GM19035 (cell line): ENCODE measurements at regions not wholly inside any gene's neighbourhood (a gene's known extent, or its start where the extent isn't known, plus 50 kb on each side); places are given as distances from the start of the nearest gene placed in this dataset.
"Not testable (repeated sequence)": the region's sequence is repeated elsewhere in the genome, so short reads cannot be mapped to it uniquely, and the experiment has no call there.

Experiments
- ATAC-seq: cut with Tn5 transposase; IDR thresholded peaks from one replicate; pipeline ENCODE4 v1.9.1; 2021; ENCODE audit not compliant: unreplicated experiment

DNA sequence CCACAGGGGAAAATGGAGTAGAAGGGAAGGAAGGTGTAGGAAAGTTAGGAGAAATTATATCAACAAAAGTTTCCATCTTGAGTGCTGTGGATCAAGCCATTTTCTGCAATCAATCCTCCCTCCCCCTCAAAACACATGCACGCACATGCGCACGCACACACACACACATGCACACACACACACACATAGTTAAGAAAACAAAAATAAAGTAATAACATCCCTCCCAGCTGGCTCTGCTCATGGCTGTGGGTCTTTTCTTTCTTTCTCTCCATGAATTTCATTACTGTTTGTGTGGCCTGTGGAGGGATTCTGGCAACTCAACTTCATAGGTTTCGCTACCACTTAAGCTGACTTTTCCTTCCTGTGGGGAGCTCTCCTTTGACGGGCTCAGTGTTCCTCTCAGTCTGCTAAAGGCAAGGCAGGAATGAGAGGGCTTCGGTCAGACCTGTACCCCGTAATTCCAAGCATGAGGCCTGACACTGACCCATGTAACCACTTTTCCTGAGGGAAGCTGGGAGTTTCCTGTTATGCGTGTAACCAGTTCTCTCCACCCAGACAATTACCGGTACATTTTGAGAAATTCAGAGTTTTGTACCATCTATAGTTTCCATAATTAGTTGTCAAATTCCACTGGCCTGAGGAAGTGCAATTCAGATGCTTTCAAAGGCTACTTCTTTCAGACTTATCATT lies 79.8 kb downstream of the ZNF92 start:
- no peak for ATAC-seq

DNA sequence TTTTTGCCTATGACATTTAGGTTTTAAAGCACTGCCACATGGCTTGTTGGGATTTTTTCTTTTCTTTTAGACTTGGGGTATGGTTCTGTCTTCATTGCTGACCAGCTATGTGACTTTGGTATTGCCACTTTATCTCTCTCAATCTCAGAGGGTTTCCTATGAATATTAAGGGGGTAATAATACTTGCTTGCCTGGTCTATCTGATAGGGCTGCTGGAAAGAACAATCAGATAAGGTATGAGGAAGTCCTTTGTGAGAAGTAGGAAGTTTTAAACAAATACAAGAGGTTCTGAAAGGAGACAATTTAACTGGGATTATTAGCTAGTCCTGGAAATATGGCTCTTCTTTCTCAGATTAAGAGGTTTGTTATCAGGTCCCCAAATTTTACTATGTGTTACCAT lies 80.8 kb downstream of the ZNF92 start:
- no peak for ATAC-seq

DNA sequence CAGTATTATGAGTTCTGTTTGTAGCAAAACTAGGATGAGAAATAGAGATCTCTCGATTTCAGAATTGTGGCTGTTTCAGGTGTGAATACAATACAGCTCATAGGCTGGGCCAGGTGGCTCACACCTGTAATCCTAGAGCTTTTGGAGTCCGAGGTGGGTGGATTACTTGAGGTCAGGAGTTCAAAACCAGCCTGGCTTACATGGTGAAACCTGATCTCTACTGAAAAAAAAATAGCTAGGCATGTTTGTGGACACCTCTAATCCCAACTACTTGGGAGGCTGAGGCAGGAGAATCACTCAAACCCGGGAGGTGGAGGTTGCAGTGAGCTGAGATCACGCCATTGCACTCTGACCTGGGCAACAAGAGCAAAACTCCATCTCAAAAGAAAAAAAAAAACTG lies 81.4 kb downstream of the ZNF92 start:
- ATAC-seq = not testable (repeated sequence)

DNA sequence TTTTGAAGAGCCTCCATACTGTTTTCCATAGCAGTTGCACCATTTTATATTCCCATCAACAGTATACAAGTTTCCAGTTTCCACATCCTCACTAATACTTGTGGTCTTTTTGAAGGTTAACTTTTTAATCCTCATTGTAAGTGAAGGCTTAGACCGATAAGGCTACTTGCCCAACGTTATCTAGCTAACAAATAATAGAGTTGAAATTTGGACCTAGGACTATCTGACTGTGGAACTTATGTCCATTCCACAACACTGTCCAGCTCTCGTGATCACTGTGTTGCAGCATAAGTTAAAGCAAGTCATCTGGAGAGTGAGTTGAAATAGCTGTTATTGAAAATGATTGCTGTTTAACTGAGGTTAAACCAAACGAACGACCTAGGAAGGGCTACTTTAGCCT lies 84.0 kb downstream of the ZNF92 start:
- ATAC-seq = no peak

DNA sequence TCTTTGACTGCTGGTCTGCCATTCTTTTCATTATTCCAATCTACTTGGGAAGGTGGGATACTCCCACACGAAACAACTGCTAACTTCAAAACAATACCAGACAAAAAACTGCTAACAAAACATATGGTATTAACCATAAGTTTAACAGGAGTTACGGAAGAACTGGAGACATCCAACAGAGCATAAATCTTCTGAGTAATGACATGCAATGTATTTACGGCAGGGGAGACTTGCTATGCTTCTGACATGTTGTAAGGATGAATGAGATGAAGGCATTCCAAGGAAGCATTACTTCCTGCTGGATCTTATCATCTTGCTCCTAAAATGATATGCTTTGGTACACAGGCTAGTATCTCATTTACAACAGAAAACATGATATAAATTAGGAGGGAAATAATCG lies 85.8 kb downstream of the ZNF92 start:
- ATAC-seq = no peak

DNA sequence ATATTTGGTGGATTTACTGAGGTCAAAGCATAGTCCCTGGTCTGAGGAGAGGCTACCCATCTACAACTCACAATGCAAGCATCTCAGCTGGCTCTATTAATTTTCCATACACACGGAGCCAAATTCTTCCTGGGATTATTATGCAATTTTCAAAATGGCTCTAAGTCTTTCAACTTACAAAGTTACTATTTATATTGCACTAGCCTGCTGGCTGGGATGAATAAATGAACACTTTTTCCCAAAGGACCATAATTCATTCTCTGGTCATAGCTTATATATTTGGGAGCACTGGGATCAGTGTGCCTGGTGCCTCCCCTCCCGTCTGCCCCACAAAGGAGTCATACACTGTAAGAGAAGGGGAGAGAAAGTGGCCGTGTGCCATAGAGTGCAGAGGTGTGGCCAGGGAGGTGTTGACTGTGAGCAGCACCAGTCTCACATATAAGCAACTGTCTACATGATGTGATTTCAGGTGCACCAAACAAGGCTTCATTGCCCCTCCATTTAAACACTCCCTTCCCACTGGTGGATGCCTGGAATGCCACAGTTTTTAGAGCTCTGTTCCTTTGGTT lies 88.6 kb downstream of the ZNF92 start:
- ATAC-seq = no peak

DNA sequence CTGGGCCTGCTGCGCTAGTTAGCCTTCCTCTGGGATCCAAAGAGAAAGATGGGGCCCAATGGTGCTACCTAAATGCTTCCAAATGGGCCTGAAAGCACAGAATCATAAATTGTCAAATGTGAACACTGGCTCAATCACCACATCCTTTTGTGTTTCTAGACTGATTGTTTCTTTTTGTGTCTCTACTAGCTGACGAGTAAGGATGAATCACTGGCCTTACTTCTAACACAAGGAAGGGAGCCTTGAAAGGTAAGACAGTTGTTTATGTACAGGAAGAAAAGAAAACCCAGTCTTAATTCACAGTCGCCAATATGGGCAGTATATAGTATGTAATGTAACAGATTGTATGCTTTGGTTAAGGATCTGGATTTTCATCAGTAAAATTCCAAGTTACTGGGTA lies 89.5 kb downstream of the ZNF92 start:
- ATAC-seq = no peak

DNA sequence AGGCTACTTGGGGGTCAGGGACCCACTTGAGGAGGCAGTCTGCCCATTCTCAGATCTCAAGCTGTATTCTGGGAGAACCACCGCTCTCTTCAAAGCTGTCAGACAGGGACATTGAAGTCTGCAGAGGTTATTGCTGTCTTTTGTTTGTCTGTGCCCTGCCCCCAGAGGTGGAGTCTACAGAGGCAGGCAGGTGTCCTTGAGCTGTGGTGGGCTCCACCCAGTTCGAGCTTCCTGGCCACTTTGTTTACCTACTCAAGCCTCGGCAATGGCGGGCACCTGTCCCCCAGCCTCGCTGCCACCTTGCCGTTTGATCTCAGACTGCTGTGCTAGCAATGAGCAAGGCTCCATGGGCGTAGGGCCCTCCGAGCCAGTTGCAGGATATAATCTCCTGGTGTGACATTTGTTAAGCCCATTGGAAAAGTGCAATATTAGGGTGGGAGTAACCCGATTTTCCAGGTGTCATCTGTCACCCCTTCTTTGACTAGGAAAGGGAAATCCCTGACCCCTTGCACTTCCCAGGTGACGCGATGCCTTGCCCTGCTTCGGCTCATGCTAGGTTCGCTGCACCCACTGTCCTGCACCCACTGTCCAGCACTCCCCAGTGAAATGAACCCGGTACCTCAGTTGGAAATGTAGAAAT lies 96.4 kb downstream of the ZNF92 start:
- ATAC-seq = not testable (repeated sequence)

DNA sequence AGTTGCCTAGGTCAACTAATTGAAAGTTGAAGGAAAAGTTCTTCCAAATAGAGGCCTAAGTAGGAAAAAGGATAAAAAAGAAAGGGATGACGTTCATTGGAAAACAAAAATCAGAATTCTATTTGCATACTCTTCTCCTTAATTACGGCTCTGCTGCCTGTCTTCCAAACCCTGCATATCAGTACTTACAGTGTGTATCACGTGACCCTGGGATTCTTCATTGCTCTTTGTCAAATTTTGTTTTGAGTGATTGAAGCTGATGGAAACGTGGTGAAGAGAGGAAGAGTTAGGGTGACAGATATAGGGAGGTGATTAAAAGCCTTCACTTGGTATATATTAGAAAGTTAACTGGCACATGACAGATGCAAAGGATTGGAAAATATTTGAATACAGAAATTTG lies 97.9 kb downstream of the ZNF92 start:
- no peak for ATAC-seq

DNA sequence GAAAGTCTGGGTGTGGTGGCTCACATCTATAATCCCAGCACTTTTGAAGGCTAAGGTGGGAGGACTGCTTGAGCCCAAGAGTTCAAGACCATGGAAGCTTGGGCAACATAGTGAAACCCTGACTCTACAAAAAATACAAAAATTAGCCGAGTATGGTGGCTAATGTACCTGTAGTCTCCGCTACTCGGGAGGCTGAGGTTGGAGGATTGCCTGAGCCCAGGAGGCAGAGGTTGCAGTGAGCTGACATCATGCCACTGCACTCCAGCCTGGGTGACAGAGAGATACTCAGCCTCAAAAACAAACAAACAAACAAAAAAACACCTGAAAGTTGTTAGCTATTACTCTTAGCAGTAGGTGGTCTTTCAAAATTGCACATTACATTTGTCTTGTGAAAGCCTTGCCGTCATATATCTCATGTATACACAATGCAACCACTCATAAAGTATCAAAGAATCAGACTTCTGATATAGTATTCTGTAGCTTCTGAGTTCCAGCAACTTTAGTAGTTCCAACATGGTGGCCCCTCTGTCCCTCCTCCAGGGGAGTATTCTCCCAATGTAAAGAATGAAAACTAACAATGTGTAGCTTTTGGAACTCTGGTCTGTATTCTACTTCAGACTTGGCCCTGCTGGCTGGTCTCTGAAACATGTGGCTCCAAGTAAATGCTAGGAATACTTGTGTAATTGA lies 101.5 kb downstream of the ZNF92 start:
- ATAC-seq = no peak

DNA sequence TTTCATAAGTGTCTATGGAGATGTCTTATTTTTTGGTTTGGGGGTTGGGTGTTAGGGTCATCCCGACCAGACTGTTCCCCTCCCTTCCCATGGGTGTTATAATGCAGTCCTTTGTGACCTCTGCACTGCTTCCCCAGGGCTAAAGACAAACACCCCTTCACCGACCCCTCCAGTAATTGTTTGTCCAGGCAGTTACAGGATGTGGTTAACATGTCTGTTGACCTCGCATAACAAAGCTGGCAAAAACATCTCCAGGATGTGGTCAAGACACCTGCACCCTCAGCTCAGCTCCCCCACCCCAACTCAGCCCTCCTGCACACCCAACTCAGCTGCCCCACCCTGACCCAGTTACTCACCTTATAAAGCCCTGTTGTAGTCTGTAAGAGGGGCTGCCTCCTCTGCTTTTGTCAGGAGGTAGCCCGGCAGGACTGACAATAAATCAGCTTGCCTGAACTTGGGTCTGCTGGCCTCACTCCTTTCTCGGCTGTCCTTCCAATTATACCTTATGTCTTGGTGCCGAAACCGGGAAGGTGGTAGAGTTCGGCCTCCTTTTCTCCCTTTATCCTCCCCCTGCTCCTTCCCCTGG lies 102.2 kb downstream of the ZNF92 start:
- peak; percentile 91 for ATAC-seq

DNA sequence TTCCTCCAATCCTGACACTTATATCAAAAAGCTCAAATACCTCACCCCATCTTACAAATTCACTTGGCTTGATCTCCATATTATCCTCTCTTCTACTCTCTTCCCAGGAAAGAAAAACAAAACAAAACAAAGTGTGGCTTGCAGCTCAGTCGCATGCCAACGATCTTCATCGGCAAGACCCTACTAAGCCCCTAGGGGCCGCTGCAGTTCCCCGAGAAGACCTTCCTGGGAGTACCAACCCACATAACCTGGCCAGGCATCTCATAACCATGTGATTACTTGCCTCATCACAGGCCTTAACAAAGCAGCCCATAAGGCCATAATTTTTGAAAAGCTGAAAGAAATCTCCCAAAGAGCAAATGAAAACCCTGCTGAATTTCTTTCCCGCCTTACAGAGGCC lies 103.7 kb downstream of the ZNF92 start:
- ATAC-seq = no peak

DNA sequence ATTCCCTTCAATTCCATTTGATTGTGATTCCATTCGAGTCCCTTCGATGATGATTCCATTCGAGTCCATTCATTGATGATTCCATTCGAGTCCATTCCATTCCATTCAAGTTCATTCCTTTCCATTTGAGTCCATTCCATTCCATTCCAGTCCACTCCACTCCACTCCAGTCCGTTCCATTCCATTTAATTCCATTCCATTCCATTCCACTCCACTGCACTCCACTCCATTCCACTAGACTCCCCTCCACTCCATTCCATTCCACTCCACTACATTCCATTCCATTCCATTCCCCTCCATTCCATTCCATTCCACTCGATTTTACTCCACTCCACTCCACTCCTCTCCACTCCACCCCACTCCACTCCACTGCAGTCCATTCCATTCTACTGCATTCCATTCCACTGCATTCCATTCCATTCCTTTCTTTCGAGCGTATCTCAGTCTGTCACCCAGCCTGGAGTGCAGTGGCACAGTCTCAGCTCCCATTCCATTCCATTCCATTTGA lies 115.7 kb downstream of the ZNF92 start:
- no peak for ATAC-seq

DNA sequence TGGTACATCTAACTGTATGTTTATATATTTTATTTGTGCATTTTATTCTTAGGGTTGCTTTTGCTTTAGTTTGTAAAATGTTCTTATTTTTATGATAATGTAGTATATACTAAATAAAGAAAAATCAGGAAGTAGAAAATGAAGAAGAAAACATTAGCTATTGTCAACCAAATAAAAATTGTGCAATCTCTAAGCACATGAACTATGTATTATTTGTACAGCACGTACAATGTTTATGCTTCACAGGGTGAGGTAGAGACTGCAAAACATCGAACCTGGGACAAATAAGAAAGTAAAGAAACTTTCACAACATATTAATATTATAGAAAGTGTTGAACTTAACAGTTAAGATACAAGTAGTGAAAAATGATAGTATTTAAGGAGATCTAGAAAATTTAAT lies 123.0 kb downstream of the ZNF92 start:
- not testable (repeated sequence) for ATAC-seq

DNA sequence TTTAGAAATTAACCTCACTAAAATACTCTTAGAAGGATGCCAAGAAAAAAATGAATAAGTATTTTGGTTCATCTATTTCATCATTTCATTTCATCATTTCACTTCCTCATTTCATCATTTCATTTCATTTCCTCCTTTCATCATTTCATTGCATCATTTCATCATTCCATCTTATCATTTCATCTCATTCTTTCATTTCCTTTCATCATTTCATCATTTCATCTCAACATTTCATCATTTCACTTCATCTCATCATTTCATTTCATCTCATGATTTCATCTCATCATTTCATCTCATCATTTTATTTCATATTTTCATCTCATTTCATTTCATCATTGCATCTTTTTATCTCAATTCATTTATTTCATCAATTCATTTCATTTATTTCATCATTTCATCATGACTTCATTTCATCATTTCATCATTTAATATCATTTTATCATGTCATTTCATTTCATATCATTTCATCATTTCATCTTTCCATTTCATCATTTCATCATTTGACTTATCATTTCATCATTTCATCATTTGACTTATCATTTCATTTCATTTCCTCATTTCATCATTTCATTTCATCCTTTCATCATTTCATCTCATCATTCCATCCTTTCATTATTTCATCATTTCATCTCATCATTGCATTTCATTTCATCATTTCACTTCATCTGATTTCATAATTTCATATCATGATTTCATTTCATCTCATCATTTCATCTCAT lies 129.9 kb downstream of the ZNF92 start:
- ATAC-seq = no peak

DNA sequence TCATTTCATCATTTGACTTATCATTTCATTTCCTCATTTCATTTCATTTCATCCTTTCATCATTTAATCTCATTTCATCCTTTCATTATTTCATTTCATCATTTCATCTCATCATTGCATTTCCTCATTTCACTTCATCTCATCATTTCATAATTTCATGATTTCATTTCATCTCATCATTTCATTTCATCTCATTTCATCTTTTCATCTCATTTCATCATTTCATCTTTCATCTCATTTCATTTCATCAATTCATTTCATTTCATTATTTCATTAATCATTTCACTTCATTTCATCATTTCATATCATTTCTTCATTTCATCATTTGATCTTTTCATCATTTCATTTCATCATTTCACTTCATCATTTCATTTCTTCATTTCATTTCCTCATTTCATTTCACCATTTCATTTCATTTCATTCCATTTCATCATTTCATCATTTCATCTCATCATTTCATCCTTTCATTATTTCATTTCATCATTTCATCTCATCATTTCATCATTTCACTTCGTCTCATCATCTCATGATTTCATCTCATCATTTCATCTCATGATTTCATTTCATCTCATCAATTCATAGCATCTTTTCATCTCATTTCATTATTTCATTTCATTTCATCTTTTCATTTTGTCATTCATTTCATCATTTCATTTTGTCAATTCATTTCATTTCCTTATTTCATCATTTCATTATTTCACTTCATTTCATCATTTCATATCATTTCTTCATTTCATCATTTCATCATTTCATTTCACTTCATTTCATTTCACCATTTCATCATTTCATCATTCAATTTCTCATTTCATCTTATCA lies 131.1 kb downstream of the ZNF92 start:
- not testable (repeated sequence) for ATAC-seq

DNA sequence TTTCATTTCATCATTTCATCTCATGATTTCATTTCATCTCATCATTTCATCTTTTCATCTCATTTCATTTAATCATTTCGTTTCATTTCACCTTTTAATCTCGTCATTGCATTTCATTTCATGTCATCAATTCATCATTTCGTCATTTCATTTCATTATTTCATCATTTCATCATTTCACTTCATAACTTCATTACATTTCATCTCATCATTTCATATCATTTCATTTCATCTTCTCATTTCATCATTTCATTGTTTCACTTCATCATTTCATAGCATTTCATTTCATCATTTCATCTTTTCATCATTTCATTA lies 131.6 kb downstream of the ZNF92 start:
- ATAC-seq = not testable (repeated sequence)

DNA sequence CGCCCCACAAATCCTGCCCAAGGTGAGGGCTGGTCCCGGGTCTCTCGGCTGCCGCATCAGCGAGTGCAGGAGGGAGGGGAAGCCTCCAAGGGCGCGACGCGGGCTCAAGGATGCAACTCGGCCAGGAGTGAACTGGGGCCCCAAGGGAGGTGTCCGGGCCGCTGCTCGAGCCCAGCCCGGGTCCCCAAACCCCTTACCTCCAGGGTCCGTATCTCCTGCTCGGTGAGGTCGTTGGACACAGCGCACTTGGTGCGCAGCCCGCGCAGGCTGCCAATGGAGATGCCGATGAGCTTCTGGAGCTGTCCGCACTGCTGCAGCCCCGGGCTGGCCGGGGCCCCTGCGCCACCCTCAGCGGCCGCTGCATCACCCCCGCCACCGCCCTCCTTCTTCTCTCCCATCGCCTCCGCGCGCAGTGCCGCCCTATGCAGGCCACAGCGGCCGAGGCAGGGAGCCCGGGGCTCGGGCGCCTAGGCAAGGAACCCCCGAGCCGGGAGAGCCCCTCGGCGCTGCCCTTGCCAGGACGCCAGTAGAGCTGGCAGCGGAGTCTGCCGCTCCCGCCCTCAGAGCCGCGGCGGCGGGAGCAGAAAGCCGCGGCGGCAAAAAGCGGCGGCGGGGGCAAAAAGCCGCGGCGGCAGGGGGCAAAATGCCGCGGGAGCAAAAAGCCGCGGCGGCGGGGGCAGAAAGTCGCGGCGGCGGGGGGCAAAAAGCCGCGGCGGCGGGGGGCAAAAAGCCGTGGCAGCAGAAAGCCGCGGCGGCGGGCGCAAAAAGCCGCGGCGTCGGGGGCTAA lies 135.1 kb downstream of the ZNF92 start:
- not testable (repeated sequence) for ATAC-seq
